Thymus (tissue), 11 donors: ENCODE measurements at regions not wholly inside any gene's neighbourhood (a gene's known extent, or its start where the extent isn't known, plus 50 kb on each side); places are given as distances from the start of the nearest gene placed in this dataset.

Experiments
- DNase-seq, 9 donors: peaks; one replicate each; pipeline ENCODE4 v3.0.0-alpha.2; 2013; ENCODE audit warnings: low spot score in 9 of 9, low read depth in 6 of 9, missing footprints in 1 of 9
- H3K27ac ChIP-seq, 2 donors: one replicate each; pipeline ENCODE4 v1.5.1; 2013; ENCODE audit warnings: control low read depth in 1 of 2, low read depth in 1 of 2, low read length in 1 of 2, mild to moderate bottlenecking in 1 of 2, moderate library complexity in 1 of 2
- H3K27me3 ChIP-seq, 2 donors: one replicate each; pipeline ENCODE4 v1.5.1; 2013; ENCODE audit warnings: low read length in 1 of 2; ENCODE audit not compliant: control insufficient read depth in 2 of 2, insufficient read depth in 1 of 2
- H3K36me3 ChIP-seq, 2 donors: one replicate each; pipeline ENCODE4 v1.5.1; 2013; ENCODE audit warnings: low read length in 1 of 2, mild to moderate bottlenecking in 1 of 2, moderate library complexity in 1 of 2; ENCODE audit not compliant: control insufficient read depth in 2 of 2, insufficient read depth in 2 of 2
- H3K4me1 ChIP-seq, 2 donors: one replicate each; pipeline ENCODE4 v1.5.1; 2013; ENCODE audit warnings: low read length in 2 of 2; ENCODE audit not compliant: control insufficient read depth in 2 of 2, insufficient read depth in 2 of 2
- H3K4me3 ChIP-seq, 2 donors: one replicate each; pipeline ENCODE4 v1.5.1; 2013; ENCODE audit warnings: low read length in 2 of 2, control low read depth in 1 of 2, mild to moderate bottlenecking in 1 of 2
- H3K9me3 ChIP-seq, 2 donors: one replicate each; pipeline ENCODE4 v1.5.1; 2013; ENCODE audit warnings: low read length in 1 of 2, mild to moderate bottlenecking in 1 of 2; ENCODE audit not compliant: control insufficient read depth in 2 of 2, insufficient read depth in 1 of 2
- WGBS: extraction: QIAGEN DNeasy Blood & Tissue Kit; methylation state at CpG from one replicate; pipeline ENCODE4 v1.1.7; 2013; 5-methylcytosine and 5-hydroxymethylcytosine counted together
- donor health status: healthy.

GRCh38 chrX:139199933-139200332, 330.6 kb upstream of the F9 start:
- no peaks in the 10 kb centered on the region for H3K4me1 ChIP-seq
- DNase-seq = no peak
- H3K27ac ChIP-seq = no peak overlapping the region
- WGBS = 90% methylated on average over 2 of the region's 2 CpGs
- peaks cover 0 to 4% of the 10 kb centered on the region in 2 donors for H3K9me3 ChIP-seq
- H3K27me3 ChIP-seq = peaks cover 8 to 33% of the 10 kb centered on the region in 2 donors
- H3K36me3 ChIP-seq = no peaks in the 10 kb centered on the region
- no peak overlapping the region for H3K4me3 ChIP-seq

DNA sequence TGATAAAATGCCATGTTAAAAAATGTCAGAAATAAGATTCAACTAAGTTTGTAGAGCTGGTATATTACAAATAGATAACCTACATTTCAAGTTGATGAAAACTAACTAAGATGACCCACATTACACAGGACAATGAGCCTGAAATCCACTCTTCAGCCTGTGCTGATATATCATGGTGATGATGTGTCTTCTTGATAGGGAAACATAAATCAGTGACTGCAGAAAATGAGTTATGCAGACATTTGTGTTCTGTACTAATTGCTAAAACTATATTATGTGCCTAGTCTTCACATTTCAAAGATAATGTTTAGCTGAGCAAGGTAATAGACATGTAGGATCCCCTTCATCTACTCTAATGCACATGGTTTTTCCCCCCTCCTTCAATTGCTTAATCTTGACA, 331.6 kb upstream of the F9 start:
- no peak overlapping the region for H3K4me3 ChIP-seq
- H3K4me1 ChIP-seq = no peaks in the 10 kb centered on the region
- peaks cover 0 to 4% of the 10 kb centered on the region in 2 donors for H3K9me3 ChIP-seq
- H3K36me3 ChIP-seq = no peaks in the 10 kb centered on the region
- H3K27me3 ChIP-seq = peaks cover 4 to 31% of the 10 kb centered on the region in 2 donors
- no peak for DNase-seq
- H3K27ac ChIP-seq = no peak overlapping the region

DNA sequence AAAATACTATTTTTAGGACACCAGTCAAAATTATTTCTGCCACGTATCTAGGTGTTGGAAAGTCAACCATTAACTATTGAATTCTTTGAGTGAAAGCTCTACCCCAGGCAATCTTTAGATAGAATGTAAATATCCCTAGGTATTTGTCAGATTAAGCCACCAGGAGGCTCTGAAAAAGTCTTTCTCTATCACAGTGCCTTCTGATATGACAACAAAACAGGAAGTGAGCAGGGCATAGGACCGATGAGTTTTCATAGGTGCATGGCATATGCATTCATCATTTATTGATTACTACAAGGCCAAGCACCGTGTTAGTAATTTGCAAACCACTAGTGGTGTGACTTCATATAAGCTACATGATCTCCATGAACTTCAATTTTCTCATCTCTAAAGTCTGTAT, 333.6 kb upstream of the F9 start:
- H3K27me3 ChIP-seq = peaks cover 0 to 16% of the 10 kb centered on the region in 2 donors

GRCh38 chrX:139194571-139195280, 335.8 kb upstream of the F9 start:
- H3K4me1 ChIP-seq = no peaks in the 10 kb centered on the region
- peaks cover 0 to 16% of the 10 kb centered on the region in 2 donors for H3K27me3 ChIP-seq
- no peak overlapping the region for H3K27ac ChIP-seq
- H3K36me3 ChIP-seq = no peaks in the 10 kb centered on the region
- no peak for DNase-seq
- WGBS = under 1% methylated on average over 50 of the region's 50 CpGs
- H3K9me3 ChIP-seq = no peaks in the 10 kb centered on the region
- peak overlapping the region in 1 of 2 donors; percentile 18 for H3K4me3 ChIP-seq

More for the DNA sequence above, 333.6 kb upstream of the F9 start:
- 70% methylated on average over 3 of the region's 3 CpGs for WGBS
- Histone ChIP-seq H3K4me3 (no peak overlapping the region), H3K4me1 (no peaks in the 10 kb centered on the region), H3K27ac (no peak overlapping the region), H3K9me3 (no peaks in the 10 kb centered on the region), H3K36me3 (no peaks in the 10 kb centered on the region)
- DNase-seq = no peak

GRCh38 chrX:139192386-139192961, 338.1 kb upstream of the F9 start:
- Histone ChIP-seq H3K9me3 (no peaks in the 10 kb centered on the region), H3K27me3 (peaks cover 0 to 16% of the 10 kb centered on the region in 2 donors), H3K27ac (no peak overlapping the region), H3K36me3 (no peaks in the 10 kb centered on the region), H3K4me3 (no peak overlapping the region), H3K4me1 (no peaks in the 10 kb centered on the region)
- DNase-seq = no peak
- 90% methylated on average over 6 of the region's 6 CpGs for WGBS

DNA sequence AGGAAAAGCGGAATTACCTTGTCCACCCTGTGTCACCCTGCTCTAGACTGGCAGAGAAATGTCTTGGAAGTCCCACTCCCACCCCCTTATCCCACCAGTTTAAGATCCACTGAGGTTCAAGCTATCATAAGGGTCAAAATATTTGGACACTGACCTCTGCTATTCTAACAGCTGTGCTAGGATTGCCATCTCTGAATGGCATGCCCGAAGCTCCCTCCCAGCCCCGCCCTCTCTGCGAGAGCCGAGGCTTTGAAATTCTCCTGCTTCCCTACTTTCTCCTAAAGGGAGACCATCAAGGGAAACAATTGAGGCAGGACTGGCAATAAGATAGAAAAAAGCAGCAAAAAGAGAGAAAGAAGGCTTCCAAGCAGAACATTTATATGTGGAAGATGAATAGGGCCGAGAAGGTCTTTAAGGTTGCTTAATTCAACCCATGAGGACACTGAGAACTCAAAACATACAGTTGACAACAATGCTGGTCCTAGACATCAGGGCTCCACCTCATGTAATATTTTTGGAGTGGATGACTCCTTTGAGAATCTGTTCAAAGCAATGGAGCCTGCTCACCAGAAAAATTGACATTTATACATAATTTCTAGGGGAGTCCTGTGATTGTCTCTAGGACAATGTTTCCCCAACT, 338.7 kb upstream of the F9 start:
- DNase-seq = no peak
- WGBS = 98% methylated on average over 6 of the region's 6 CpGs
- Histone ChIP-seq H3K4me3 (no peak overlapping the region), H3K36me3 (no peaks in the 10 kb centered on the region), H3K27me3 (peaks cover 0 to 16% of the 10 kb centered on the region in 2 donors), H3K9me3 (no peaks in the 10 kb centered on the region), H3K4me1 (no peaks in the 10 kb centered on the region), H3K27ac (no peak overlapping the region)

- 91% methylated on average over 2 of the region's 2 CpGs for WGBS
- H3K4me3 ChIP-seq = no peak overlapping the region
- peaks cover 0 to 14% of the 10 kb centered on the region in 2 donors for H3K27me3 ChIP-seq
- DNase-seq = no peak
- H3K4me1 ChIP-seq = no peaks in the 10 kb centered on the region
- H3K36me3 ChIP-seq = no peaks in the 10 kb centered on the region
- no peak overlapping the region for H3K27ac ChIP-seq
- no peaks in the 10 kb centered on the region for H3K9me3 ChIP-seq
These were observed 339.3 kb upstream of the F9 start for GRCh38 chrX:139191286-139191685.

GRCh38 chrX:139187738-139188137, 342.8 kb upstream of the F9 start:
- no peak for DNase-seq
- H3K36me3 ChIP-seq = no peaks in the 10 kb centered on the region
- H3K9me3 ChIP-seq = no peaks in the 10 kb centered on the region
- no peak overlapping the region for H3K27ac ChIP-seq
- 96% methylated on average over 4 of the region's 4 CpGs for WGBS
- H3K27me3 ChIP-seq = no peaks in the 10 kb centered on the region
- no peaks in the 10 kb centered on the region for H3K4me1 ChIP-seq
- no peak overlapping the region for H3K4me3 ChIP-seq

DNA sequence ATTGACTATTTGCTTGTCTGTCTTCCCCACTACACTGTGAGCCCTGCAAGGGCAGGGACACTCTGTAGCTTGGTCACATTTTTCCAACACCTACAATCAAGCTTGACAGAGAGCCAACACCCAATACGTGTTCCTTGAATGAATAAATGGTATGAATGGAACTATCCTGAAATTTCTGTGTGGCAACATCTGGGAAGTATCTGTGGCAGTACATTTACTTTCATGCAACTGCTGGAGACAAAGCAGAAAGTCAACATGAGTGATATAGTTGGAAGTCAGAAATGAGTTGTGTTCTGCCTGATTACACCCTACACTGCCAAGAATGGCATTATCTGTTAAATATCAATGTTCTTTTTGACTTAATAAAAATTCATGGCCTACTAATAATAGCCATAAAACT, 343.5 kb upstream of the F9 start:
- Histone ChIP-seq H3K4me1 (no peaks in the 10 kb centered on the region), H3K4me3 (no peak overlapping the region), H3K27ac (no peak overlapping the region), H3K36me3 (no peaks in the 10 kb centered on the region), H3K9me3 (no peaks in the 10 kb centered on the region), H3K27me3 (no peaks in the 10 kb centered on the region)
- DNase-seq = no peak
- 90% methylated on average over 1 of the region's 1 CpG for WGBS
